IMR-90 (cell line): ENCODE measurements at regions not wholly inside any gene's neighbourhood (a gene's known extent, or its start where the extent isn't known, plus 50 kb on each side); places are given as distances from the start of the nearest gene placed in this dataset.

Source experiments
- ATAC-seq: fragments of 200-7000 bp; cut with Tn5 transposase; 2 replicates; pipeline ENCODE4 v1.9.1; 2020; ENCODE audit warnings: low read depth, mild to moderate bottlenecking, moderate library complexity
- BruUV-seq: library from RNA; stranded (reverse); fragments of 400-500 nt; replicated peaks from 2 replicates; lab custom pipeline; 2021; lab: Mats Ljungman, UMichigan
- CTCF ChIA-PET: fragments of 300-600 bp; formaldehyde crosslinking; extraction: SDS; loops from one replicate; lab custom pipeline; 2021; ENCODE audit warnings: antibody characterized with exemption; lab: Yijun Ruan, JAX
- POLR2A ChIA-PET: fragments of 300-600 bp; sonication (Branson Sonifier 250); formaldehyde crosslinking; loops from one replicate; lab custom pipeline; 2022; ENCODE audit warnings: antibody characterized with exemption; ENCODE audit not compliant: unreplicated experiment; lab: Charles Lee
- DNase-seq: peaks from one replicate; pipeline ENCODE4 v3.0.0; 2013
- H2AFZ ChIP-seq: replicated peaks from 2 replicates; pipeline ENCODE3; 2013; ENCODE audit warnings: low read length, mild to moderate bottlenecking; ENCODE audit not compliant: poor library complexity
- H2AK5ac ChIP-seq: 2 replicates; pipeline ENCODE4 v1.6.1; 2013; ENCODE audit warnings: low read depth, low read length, inconsistent platforms
- H2AK9ac ChIP-seq: replicated peaks from 2 replicates; pipeline ENCODE3; 2013; ENCODE audit warnings: mild to moderate bottlenecking, low read depth, low read length, moderate library complexity; ENCODE audit not compliant: poor library complexity
- H2BK120ac ChIP-seq: 2 replicates; pipeline ENCODE4 v1.6.1; 2013; ENCODE audit warnings: low read depth, low read length, inconsistent platforms
- H2BK15ac ChIP-seq: 3 replicates; pipeline ENCODE4 v1.6.1; 2013; ENCODE audit warnings: low read depth, low read length, inconsistent platforms
- H2BK20ac ChIP-seq: 2 replicates; pipeline ENCODE4 v1.6.1; 2013; ENCODE audit warnings: low read depth, mild to moderate bottlenecking, inconsistent platforms, low read length, moderate library complexity
- H2BK5ac ChIP-seq: 2 replicates; pipeline ENCODE4 v1.6.1; 2013; ENCODE audit warnings: mild to moderate bottlenecking, low read depth, low read length, inconsistent platforms; ENCODE audit not compliant: poor library complexity, severe bottlenecking
- H3K14ac ChIP-seq: replicated peaks from 2 replicates; pipeline ENCODE4 v1.6.1; 2013; ENCODE audit warnings: low read depth, low read length, inconsistent platforms
- H3K18ac ChIP-seq: 2 replicates; pipeline ENCODE4 v1.6.1; 2013; ENCODE audit warnings: low read depth, low read length, control low read depth
- H3K23ac ChIP-seq: 2 replicates; pipeline ENCODE4 v1.6.1; 2013; ENCODE audit warnings: low read depth, low read length, inconsistent platforms
- H3K27ac ChIP-seq: 2 replicates; pipeline ENCODE4 v1.5.1; 2013; ENCODE audit warnings: mild to moderate bottlenecking, control low read depth, low read length; ENCODE audit not compliant: insufficient read depth
- H3K27me3 ChIP-seq: 2 replicates; pipeline ENCODE4 v1.6.1; 2013; ENCODE audit warnings: low read length; ENCODE audit not compliant: control insufficient read depth, insufficient read depth
- H3K36me3 ChIP-seq: 2 replicates; pipeline ENCODE4 v1.6.1; 2013; ENCODE audit warnings: low read length, mixed read lengths; ENCODE audit not compliant: control insufficient read depth, insufficient read depth
- H3K4ac ChIP-seq: 2 replicates; pipeline ENCODE4 v1.6.1; 2013; ENCODE audit warnings: low read depth, low read length, inconsistent platforms
- H3K4me1 ChIP-seq: 2 replicates; pipeline ENCODE4 v1.6.1; 2013; ENCODE audit warnings: low read length, mixed read lengths; ENCODE audit not compliant: control insufficient read depth, insufficient read depth
- H3K4me2 ChIP-seq: 2 replicates; pipeline ENCODE4 v1.6.1; 2013; ENCODE audit warnings: low read depth, mild to moderate bottlenecking, control low read depth, low read length, moderate library complexity
- H3K4me3 ChIP-seq: 2 replicates; pipeline ENCODE4 v1.5.1; 2013; ENCODE audit warnings: low read depth, mild to moderate bottlenecking, control low read depth, low read length, moderate library complexity; ENCODE audit not compliant: insufficient read depth
- H3K56ac ChIP-seq: 2 replicates; pipeline ENCODE4 v1.6.1; 2013; ENCODE audit warnings: low read length, inconsistent platforms; ENCODE audit not compliant: insufficient read depth; ENCODE audit errors: extremely low read depth
- H3K79me1 ChIP-seq, 2 experiments: 2 replicates each; pipeline ENCODE4 v1.6.1; 2013; ENCODE audit warnings: low read length in 2 of 2, inconsistent platforms in 1 of 2, low read depth in 1 of 2
- H3K9ac ChIP-seq: 2 replicates; pipeline ENCODE4 v1.6.1; 2013; ENCODE audit warnings: low read depth, low read length, control low read depth
- H3K9me1 ChIP-seq: 2 replicates; pipeline ENCODE4 v1.6.1; 2013; ENCODE audit warnings: low read length, inconsistent platforms; ENCODE audit not compliant: insufficient read depth
- H3K9me3 ChIP-seq: 2 replicates; pipeline ENCODE4 v1.6.1; 2013; ENCODE audit warnings: low read length; ENCODE audit not compliant: control insufficient read depth, insufficient read depth
- H4K20me1 ChIP-seq: 2 replicates; pipeline ENCODE4 v1.6.1; 2013; ENCODE audit warnings: low read length, inconsistent platforms; ENCODE audit not compliant: insufficient read depth
- H4K5ac ChIP-seq: 2 replicates; pipeline ENCODE4 v1.6.1; 2013; ENCODE audit warnings: mild to moderate bottlenecking, low read depth, low read length, control low read depth
- H4K8ac ChIP-seq, 2 experiments: 2 replicates each; pipeline ENCODE4 v1.6.1; 2013; ENCODE audit warnings: low read depth in 2 of 2, low read length in 2 of 2, control low read depth in 1 of 2, inconsistent platforms in 1 of 2
- H4K91ac ChIP-seq: 2 replicates; pipeline ENCODE4 v1.6.1; 2013; ENCODE audit warnings: low read depth, low read length, inconsistent platforms; ENCODE audit not compliant: insufficient read depth
- BHLHE40 ChIP-seq: fragments of 150-350 bp; IDR thresholded peaks from 2 replicates; pipeline ENCODE4 v1.6.1; 2016; ENCODE audit warnings: mild to moderate bottlenecking, low read depth, low read length
- CEBPB ChIP-seq: IDR thresholded peaks from 2 replicates; pipeline ENCODE4 v1.6.1; 2012; ENCODE audit warnings: low read depth, low read length, improper control_type of control experiment
- CHD1 ChIP-seq: IDR thresholded peaks from 2 replicates; pipeline ENCODE4 v1.6.1; 2012; ENCODE audit warnings: low read depth, low read length, improper control_type of control experiment
- CTCF ChIP-seq: conservative IDR thresholded peaks from 2 replicates; pipeline ENCODE4 v1.5.1; 2012; ENCODE audit warnings: mild to moderate bottlenecking, low read depth, low read length, improper control_type of control experiment
- FOS ChIP-seq: fragments of 150-350 bp; IDR thresholded peaks from 2 replicates; pipeline ENCODE4 v1.6.1; 2016; ENCODE audit warnings: low read depth, low read length
- MAFK ChIP-seq: IDR thresholded peaks from 2 replicates; pipeline ENCODE4 v1.6.1; 2012; ENCODE audit warnings: low read depth, low read length, improper control_type of control experiment
- MAZ ChIP-seq: IDR thresholded peaks from 2 replicates; pipeline ENCODE4 v1.6.1; 2012; ENCODE audit warnings: low read depth, mild to moderate bottlenecking, low read length, improper control_type of control experiment, moderate library complexity, borderline replicate concordance
- NFE2L2 ChIP-seq: fragments of 150-350 bp; IDR thresholded peaks from 2 replicates; pipeline ENCODE4 v1.6.1; 2016; ENCODE audit warnings: low read depth, mild to moderate bottlenecking, low read length
- RAD21 ChIP-seq: IDR thresholded peaks from 2 replicates; pipeline ENCODE4 v1.6.1; 2012; ENCODE audit warnings: low read length, improper control_type of control experiment
- RCOR1 ChIP-seq: IDR thresholded peaks from 2 replicates; pipeline ENCODE4 v1.6.1; 2012; ENCODE audit warnings: mild to moderate bottlenecking, low read length, improper control_type of control experiment; ENCODE audit not compliant: insufficient replicate concordance
- SMC3 ChIP-seq: fragments of 150-350 bp; IDR thresholded peaks from 2 replicates; pipeline ENCODE4 v1.6.1; 2016; ENCODE audit warnings: low read depth, mild to moderate bottlenecking, antibody characterized with exemption, low read length, moderate library complexity
- USF2 ChIP-seq: fragments of 150-350 bp; IDR thresholded peaks from 2 replicates; pipeline ENCODE4 v1.6.1; 2017; ENCODE audit warnings: mild to moderate bottlenecking, antibody characterized with exemption, low read length, low read depth
- WGBS, 2 experiments: methylation state at CpG; one replicate each; pipeline versions ENCODE4 v1.1.5 to v1.1.7; 2013; ENCODE audit warnings: missing lambda C conversion rate in 2 of 2; ENCODE audit not compliant: insufficient read length in 1 of 2; ENCODE audit errors: extremely low coverage in 2 of 2; 5-methylcytosine and 5-hydroxymethylcytosine counted together
- dilution Hi-C: fragments of 300-500 bp; cut with HindIII; formaldehyde crosslinking; loops from one replicate; pipeline ENCODE4 v1.14.3; 2018; ENCODE audit warnings: low sequenced_read_pairs; ENCODE audit not compliant: unreplicated experiment
- in situ Hi-C: fragments of 300-500 bp; cut with MboI; formaldehyde crosslinking; loops from 3 replicates; pipeline ENCODE4 v1.14.3; 2019; ENCODE audit warnings: low sequenced_read_pairs, inconsistent platforms, mixed read lengths
- intact Hi-C: fragments of 100-400 bp; cut with micrococcal nuclease; formaldehyde crosslinking; loops from 2 replicates; pipeline ENCODE4 v1.10.0; 2022

- H3K9ac ChIP-seq = no peak overlapping the region
- no peaks in the 10 kb centered on the region for H4K20me1 ChIP-seq
- H3K79me1 ChIP-seq = no peaks in the 10 kb centered on the region
- ATAC-seq (no peak), DNase-seq (no peak)
- ChIA-PET CTCF (no interaction called here), POLR2A (interaction anchor here (0.5 kb wide), 1 partner anchor 30 kb away, joined by 3 read pairs; no protein-coding TSS in a partner anchor)
- H2AK9ac ChIP-seq = no peak overlapping the region
- no peaks in the 10 kb centered on the region for H3K9me1 ChIP-seq
- H2AFZ ChIP-seq = no peak overlapping the region
- WGBS, 2 experiments = no CpG with 5 or more reads among the region's 3 CpGs
- H2AK5ac ChIP-seq = no peak overlapping the region
- dilution Hi-C loops = no loop called here
- H2BK5ac ChIP-seq = no peak overlapping the region
- H3K18ac ChIP-seq = no peak overlapping the region
- no peak for TF ChIP-seq MAZ
- TF ChIP-seq NFE2L2 = no peak
- TF ChIP-seq USF2 = no peak
- TF ChIP-seq CEBPB = no peak
- no peak for TF ChIP-seq MAFK
- no peak for TF ChIP-seq CTCF
- no peak for TF ChIP-seq RAD21
- no peak for TF ChIP-seq FOS
- TF ChIP-seq BHLHE40 = no peak
- no peak for TF ChIP-seq SMC3
- no peak for TF ChIP-seq RCOR1
- no peak for TF ChIP-seq CHD1
- no peaks in the 10 kb centered on the region for H3K9me3 ChIP-seq
- in situ Hi-C loops = no loop called here
- no peak overlapping the region for H3K4ac ChIP-seq
- no TSS peak for BruUV-seq
- H4K91ac ChIP-seq = no peak overlapping the region
- H3K4me2 ChIP-seq = no peak overlapping the region
- H3K23ac ChIP-seq = no peak overlapping the region
- no peak overlapping the region for H2BK15ac ChIP-seq
- peaks cover 4% of the 10 kb centered on the region; the same call in 1 of the 2 replicates for H3K27me3 ChIP-seq
- no peak overlapping the region for H3K14ac ChIP-seq
- no peak overlapping the region for H2BK20ac ChIP-seq
- H4K8ac ChIP-seq = no peak overlapping the region
- no peak overlapping the region for H3K27ac ChIP-seq
- peaks cover 3% of the 10 kb centered on the region for H3K4me1 ChIP-seq
- no peak overlapping the region for H3K4me3 ChIP-seq
- no peaks in the 10 kb centered on the region for H3K36me3 ChIP-seq
- no peak overlapping the region for H2BK120ac ChIP-seq
- intact Hi-C loops = no loop called here
- no peak overlapping the region for H3K56ac ChIP-seq
- H4K5ac ChIP-seq = no peak overlapping the region
These were observed 131.1 kb upstream of the DNAJC10 start for GRCh38 chr2:182585001-182585400.
